ENCODE measurements at regions not wholly inside any gene's neighbourhood (a gene's known extent, or its start where the extent isn't known, plus 50 kb on each side); places are given as distances from the start of the nearest gene placed in this dataset.
"Not testable (repeated sequence)": the region's sequence is repeated elsewhere in the genome, so short reads cannot be mapped to it uniquely, and the experiment has no call there.

DNA sequence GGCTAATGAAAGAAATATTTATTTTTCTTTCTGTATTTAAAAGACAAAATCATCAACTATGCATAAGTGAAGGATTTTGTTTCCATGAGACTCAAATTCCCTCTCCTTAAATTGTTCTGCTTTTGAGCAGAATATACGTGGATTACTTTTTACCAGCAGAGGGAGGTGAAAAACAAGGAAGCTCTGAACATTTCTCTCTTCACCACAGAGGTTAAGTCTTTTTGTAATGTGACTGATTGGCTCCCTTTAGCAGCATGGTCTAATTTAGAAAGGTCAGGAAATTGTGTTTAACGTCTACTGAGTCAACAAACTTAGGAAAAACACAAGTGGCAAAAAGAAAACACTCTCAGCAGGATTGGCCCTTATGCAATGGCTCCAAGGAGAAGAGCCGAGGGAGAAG lies 55.1 kb upstream of the F9 start:
- no peak for DNase-seq (ENCODE audit: low spot score)

DNA sequence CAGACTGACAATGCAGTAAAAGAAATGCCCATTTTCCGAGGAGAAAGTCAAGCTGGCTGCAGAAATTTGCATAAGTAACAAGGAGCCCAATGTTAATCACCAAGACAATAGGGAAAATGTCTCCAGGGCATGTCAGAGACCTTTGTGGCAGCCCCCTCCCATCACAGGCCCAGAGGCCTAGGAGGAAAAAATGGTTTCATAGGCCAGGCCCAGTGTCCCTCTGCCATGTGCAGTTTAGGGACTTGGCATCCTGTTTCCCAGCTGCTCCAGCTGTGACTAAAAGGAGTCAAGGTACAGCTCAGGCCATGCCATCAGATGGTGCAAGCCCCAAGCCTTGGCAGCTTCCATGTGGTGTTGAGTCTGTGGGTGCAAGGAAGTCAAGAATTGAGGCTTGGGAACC lies 68.6 kb upstream of the F9 start:
- not testable (repeated sequence) for DNase-seq (ENCODE audit: low spot score)

GRCh38 chrX:139454743-139455142 lies 75.8 kb upstream of the F9 start:
- no peak for DNase-seq (ENCODE audit: low spot score)

GRCh38 chrX:139448996-139449395 lies 81.5 kb upstream of the F9 start:
- DNase-seq (ENCODE audit: low spot score) = no peak

- DNase-seq (ENCODE audit: low spot score) = no peak
These were observed 83.7 kb upstream of the F9 start for GRCh38 chrX:139446832-139447231.

DNA sequence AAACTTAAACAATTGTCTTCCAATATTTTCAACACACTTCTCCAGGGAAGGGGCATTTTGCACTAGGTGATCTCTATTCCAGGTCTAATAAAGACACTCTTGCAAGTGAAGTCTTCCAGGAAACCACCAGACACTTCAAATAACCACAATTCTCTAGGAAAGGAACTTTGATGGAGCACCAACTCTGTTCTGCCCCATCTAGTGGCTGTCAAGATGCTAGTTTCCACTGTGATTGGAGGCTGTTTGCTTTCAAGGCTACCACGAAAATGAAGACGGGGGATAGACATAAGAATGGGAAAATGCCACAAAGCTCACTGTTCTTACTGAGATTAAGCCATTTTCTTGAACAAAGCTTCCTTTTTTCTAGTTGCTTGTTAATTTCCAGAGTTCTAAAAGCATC lies 100.6 kb upstream of the F9 start:
- no peak for DNase-seq (ENCODE audit: low spot score)

DNA sequence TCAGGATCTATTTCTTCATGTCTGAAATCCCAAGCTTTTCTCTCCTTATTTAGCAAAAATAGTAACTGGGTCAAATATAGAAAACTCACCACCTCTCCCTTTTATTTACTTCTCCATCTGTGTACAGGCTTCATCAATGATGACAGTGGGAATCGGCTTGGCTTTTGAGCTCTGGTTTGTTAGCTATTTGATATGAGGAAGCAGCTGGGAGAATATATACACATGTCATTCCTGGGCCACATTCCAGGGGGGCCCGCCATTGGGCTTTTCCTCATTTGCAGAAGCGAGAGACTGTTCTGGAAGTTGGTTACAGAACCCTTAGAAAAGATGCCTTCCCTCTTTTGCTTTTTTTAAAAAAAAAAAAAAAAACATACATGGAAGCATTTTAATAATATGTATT lies 107.4 kb upstream of the F9 start:
- DNase-seq (ENCODE audit: low spot score) = no peak

- DNase-seq (ENCODE audit: low spot score) = not testable (repeated sequence)
These were observed 132.3 kb upstream of the F9 start for GRCh38 chrX:139398258-139398657.

GRCh38 chrX:139388254-139388653 lies 142.3 kb upstream of the F9 start:
- DNase-seq (ENCODE audit: low spot score) = no peak

- DNase-seq (ENCODE audit: low spot score) = no peak
These were observed 148.0 kb upstream of the F9 start for GRCh38 chrX:139382529-139382928.

GRCh38 chrX:139376547-139376946 lies 154.0 kb upstream of the F9 start:
- DNase-seq (ENCODE audit: low spot score) = not testable (repeated sequence)

DNA sequence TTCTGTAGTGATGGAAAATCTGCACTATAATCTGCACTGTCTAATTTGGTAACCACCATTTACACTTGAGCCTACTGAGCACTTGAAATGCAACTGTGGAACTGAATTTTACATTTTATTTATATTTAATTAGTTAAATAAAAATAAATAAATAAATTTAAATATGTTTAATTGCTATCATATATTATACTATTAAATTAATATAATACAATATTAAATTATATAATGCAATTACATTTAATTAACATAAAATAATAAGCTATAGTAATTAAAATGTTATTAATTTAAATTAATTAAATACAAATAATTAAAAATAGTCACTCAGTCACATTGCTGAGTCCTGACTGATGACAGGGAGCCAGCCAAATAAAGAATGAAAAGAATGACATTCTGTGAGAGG lies 170.2 kb upstream of the F9 start:
- DNase-seq (ENCODE audit: low spot score) = no peak

GRCh38 chrX:139342594-139342991 lies 187.9 kb upstream of the F9 start:
- not testable (repeated sequence) for DNase-seq (ENCODE audit: low spot score)

DNA sequence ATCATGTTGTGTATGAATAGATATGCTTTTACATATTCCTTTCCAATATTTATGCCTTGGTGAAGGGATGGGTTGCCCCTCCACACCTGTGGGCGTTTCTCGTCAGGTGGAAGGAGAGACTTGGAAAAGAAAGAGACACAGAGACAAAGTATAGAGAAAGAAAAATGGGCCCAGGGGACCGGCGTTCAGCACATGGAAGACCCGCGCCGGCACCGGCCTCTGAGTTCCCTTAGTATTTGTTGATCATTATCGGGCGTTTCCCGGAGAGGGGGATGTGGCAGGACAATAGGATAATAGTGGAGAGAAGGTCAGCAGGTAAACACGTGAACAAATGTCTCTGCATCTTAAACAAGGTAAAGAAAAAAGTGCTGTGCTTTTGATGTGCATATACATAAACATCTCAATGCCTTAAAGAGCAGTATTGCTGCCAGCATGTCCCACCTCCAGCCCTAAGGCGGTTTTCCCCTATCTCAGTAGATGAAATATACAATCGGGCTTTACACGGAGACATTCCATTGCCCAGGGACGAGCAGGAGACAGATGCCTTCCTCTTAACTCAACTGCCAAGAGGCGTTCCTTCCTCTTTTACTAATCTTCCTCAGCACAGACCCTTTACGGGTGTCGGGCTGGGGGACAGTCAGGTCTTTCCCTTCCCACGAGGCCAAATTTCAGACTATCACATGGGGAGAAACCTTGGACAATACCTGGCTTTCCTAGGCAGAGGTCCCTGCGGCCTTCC lies 188.5 kb upstream of the F9 start:
- DNase-seq (ENCODE audit: low spot score) = not testable (repeated sequence)

DNA sequence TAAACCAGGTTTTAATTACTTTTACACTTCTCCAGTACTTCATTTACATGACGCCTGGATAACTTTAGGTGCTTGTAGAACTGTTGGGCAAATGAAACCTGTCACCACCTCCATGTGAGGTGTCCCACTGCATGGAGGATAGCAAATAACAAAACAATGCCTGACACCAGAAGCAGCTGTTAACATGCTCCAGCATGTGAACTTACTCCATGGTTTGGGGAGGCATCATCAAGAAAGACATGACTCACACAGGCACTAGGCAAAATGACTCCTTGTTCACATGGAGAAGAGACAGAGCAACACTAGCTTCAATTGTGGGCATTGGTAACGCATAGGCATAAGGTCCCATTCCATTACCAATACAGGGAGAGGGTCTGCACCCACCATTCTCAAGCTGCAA lies 198.1 kb upstream of the F9 start:
- DNase-seq (ENCODE audit: low spot score) = no peak

DNA sequence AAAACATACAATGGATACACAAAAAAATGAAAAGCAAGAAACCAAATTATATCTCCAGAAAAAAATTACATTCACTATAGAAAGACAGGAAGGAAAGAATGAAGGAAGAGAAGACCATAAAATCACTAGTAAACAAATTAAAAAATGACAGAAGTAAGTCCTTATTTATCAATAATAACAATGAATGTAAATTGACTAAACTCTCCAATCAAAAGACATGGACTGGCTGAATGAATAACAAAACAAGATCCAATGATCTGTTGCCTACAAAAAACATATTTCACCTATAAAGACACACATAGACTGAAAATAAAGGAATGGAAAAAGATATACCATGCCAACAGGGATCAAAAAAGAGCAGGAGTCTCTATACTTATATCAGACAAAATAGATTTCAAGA lies 203.2 kb upstream of the F9 start:
- no peak for DNase-seq (ENCODE audit: low spot score)

GRCh38 chrX:139324756-139325155 lies 205.8 kb upstream of the F9 start:
- no peak for DNase-seq (ENCODE audit: low spot score)

GRCh38 chrX:139320661-139321354 lies 209.7 kb upstream of the F9 start:
- not testable (repeated sequence) for DNase-seq (ENCODE audit: low spot score)

DNA sequence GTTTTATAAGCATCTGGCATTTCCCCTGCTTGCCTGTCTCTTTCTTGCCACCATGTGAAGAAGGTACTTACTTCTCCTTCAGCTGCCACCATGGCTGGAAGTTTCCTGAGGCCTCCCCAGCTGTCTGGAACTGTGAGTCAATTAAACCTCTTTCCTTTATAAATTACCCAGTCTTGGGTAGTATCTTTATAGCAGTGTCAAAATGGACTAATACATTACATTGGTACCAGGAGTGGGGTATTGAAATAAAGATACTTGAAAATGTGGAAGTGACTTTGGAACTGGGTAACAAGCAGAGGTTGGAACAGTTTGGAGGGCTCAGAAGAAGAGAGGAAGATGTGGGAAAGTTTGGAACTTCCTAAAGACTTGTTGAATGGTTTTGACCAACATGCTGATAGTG lies 223.9 kb upstream of the F9 start:
- DNase-seq (ENCODE audit: low spot score) = not testable (repeated sequence)

DNA sequence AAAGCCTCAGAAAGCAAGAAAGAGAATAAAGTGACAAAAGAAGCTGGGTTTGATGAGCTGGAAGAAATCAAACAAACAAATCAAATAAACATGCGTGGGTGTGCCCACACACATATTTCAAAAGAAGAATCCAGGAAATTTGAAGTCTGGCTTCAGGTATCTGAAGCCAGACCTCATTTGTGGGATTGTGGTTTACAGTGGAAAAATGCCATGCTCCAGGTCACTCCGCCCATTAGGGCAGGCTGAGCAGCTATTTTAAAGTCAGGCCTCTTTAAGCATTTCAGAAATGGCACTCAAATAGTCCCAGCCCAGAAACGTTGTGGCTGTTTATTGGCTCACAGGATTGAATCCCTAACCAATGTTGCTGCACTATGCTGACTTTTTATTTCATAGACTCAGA lies 226.1 kb upstream of the F9 start:
- DNase-seq (ENCODE audit: low spot score) = no peak

DNA sequence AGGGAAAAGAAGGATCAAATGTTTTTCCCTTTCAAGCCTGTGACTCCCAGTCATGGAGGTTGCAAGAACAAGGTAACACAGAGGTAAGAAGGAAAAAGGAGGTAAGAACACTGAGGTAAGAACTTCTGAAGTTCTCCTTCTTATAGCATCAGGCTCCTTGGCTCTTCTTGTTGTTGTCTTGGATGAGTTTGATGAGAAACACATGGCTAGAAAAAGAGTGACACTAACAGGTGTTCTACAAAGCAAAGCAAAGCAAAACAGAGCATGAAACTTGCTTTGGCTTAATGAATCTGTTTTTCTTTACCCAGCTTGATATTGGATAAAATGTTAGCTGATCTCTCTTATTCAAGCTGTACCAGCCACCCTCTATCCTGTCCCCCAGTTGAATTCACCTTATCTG lies 231.2 kb upstream of the F9 start:
- no peak for DNase-seq (ENCODE audit: low spot score)

DNA sequence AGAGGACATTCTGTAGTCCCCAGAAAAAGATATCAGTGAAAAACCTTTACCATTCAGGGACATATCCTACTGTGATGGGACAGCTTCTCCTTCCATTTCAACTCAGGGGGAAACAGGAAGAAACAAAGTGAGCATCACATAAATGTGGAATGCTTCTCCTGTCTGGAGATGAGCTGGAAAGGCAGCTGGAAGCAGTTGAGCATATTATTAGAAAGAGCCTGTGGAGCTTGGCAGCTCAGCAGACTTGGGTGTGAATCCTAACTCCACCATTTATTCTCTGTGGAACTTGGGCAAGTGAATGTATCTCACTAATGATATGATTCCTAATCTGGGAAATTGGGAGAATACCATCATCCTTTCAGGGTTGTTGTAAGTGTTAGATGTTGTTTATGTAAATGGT lies 232.1 kb upstream of the F9 start:
- no peak for DNase-seq (ENCODE audit: low spot score)

- DNase-seq (ENCODE audit: low spot score) = no peak
These were observed 232.9 kb upstream of the F9 start for GRCh38 chrX:139297638-139298037.

DNA sequence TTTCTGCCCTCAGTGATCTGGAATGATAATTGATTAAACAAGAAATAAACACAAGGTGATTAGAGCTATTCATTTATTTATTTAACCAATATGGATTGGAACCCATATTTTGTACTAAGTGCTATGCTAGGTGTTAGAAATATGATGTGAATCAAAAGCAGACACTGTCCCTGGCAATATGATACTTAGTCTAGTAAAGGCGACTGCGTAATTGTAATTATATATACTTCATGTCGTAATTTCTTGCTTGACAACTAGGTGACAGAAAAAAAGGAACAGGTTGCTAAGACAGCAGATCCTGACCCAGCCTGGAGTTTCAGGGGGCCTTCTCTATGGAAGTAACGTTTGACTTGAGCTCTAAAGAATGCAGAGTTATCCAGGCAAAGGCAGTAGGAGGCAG lies 236.5 kb upstream of the F9 start:
- no peak for DNase-seq (ENCODE audit: low spot score)

Measured in ecto neural progenitor cell (in vitro differentiated cells).